ENCODE measurements at regions not wholly inside any gene's neighbourhood (a gene's known extent, or its start where the extent isn't known, plus 50 kb on each side); places are given as distances from the start of the nearest gene placed in this dataset.

DNA sequence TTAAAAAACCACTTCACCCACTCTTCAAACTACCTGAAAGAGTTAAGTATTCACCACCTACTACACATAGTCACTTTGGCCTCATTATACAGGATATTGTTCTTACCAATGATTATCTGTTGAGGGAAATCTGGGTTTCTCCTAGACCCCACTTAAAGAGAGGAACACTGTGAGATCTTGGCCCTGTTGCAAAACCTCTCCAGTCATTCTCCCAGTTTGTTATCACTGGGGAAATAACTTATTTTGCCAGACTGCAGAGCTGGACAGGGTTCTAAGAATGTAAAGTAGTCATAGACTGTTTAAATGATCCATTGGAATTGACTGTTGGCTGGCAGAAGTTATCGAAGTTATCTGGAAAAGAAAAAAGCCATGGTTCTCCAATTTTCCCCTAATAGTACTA, 143.8 kb downstream of the HGF start:
- Histone ChIP-seq H3K27ac (no peak overlapping the region), H3K4me3 (no peak overlapping the region), H3K4me1 (no peaks in the 10 kb centered on the region), H3K9me3 (no peaks in the 10 kb centered on the region), H3K36me3 (no peaks in the 10 kb centered on the region), H3K27me3 (no peaks in the 10 kb centered on the region)
- intact Hi-C loops (cut with DNase I), result no loop called here
- TF ChIP-seq, protein P1, sequence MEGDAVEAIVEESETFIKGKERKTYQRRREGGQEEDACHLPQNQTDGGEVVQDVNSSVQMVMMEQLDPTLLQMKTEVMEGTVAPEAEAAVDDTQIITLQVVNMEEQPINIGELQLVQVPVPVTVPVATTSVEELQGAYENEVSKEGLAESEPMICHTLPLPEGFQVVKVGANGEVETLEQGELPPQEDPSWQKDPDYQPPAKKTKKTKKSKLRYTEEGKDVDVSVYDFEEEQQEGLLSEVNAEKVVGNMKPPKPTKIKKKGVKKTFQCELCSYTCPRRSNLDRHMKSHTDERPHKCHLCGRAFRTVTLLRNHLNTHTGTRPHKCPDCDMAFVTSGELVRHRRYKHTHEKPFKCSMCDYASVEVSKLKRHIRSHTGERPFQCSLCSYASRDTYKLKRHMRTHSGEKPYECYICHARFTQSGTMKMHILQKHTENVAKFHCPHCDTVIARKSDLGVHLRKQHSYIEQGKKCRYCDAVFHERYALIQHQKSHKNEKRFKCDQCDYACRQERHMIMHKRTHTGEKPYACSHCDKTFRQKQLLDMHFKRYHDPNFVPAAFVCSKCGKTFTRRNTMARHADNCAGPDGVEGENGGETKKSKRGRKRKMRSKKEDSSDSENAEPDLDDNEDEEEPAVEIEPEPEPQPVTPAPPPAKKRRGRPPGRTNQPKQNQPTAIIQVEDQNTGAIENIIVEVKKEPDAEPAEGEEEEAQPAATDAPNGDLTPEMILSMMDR (IDR thresholded peaks at IDR 0.05), result no peak
- DNase-seq (no peak), ATAC-seq (no peak)

- H3K4me3 ChIP-seq, result no peak overlapping the region
- H3K9me3 ChIP-seq, result no peaks in the 10 kb centered on the region
- intact Hi-C loops (cut with DNase I), result no loop called here
- H3K4me1 ChIP-seq, result no peaks in the 10 kb centered on the region
- H3K27me3 ChIP-seq, result no peaks in the 10 kb centered on the region
- DNase-seq, result no peak
- no peak for ATAC-seq
- H3K36me3 ChIP-seq, result no peaks in the 10 kb centered on the region
- TF ChIP-seq, protein P1 (IDR thresholded peaks at IDR 0.05), result no peak
- H3K27ac ChIP-seq, result no peak overlapping the region
Observed at GRCh38 chr7:81624650-81625631, 144.9 kb downstream of the HGF start.

DNA sequence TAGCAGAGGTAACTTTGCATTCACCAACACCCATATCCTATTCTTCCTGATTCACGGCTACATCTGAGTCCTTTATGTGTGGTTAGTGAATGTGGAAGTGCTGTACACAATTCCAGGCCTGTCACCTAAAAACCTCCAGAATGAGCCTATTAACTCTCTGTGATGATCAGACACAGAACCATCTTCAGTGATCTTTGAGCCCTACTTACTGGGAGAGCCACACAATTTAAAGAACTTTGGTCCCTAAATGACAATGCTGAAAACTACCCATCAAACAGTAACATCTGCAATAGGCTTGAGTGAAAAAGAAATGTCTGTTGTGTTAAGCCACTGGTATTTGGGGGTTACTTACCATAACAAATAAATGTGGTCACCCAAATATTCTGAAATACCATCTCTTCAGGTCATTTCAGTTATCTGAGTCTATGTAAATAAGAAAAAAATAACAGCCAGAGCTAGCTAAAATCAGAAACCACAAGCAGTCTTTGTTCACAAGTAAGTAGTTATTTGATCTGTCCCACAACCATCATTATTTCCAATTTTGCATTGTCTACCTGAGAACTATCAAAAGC, 145.7 kb downstream of the HGF start:
- Histone ChIP-seq H3K9me3 (no peaks in the 10 kb centered on the region), H3K4me1 (no peaks in the 10 kb centered on the region), H3K27me3 (no peaks in the 10 kb centered on the region), H3K4me3 (no peak overlapping the region), H3K36me3 (no peaks in the 10 kb centered on the region), H3K27ac (no peak overlapping the region)
- ATAC-seq, result no peak
- no peak for DNase-seq
- TF ChIP-seq, protein P1 (IDR thresholded peaks at IDR 0.05), result no peak
- intact Hi-C loops (cut with DNase I), result no loop called here

- TF ChIP-seq, protein P1 (IDR thresholded peaks at IDR 0.05), result no peak
- DNase-seq (no peak), ATAC-seq (no peak)
- H3K36me3 ChIP-seq, result no peaks in the 10 kb centered on the region
- no peaks in the 10 kb centered on the region for H3K4me1 ChIP-seq
- no peak overlapping the region for H3K27ac ChIP-seq
- no peaks in the 10 kb centered on the region for H3K9me3 ChIP-seq
- intact Hi-C loops (cut with DNase I), result no loop called here
- H3K4me3 ChIP-seq, result no peak overlapping the region
- H3K27me3 ChIP-seq, result no peaks in the 10 kb centered on the region
Observed at GRCh38 chr7:81623251-81623855, 146.5 kb downstream of the HGF start.

GRCh38 chr7:81621893-81622292, 148.0 kb downstream of the HGF start:
- TF ChIP-seq, protein P1 (IDR thresholded peaks at IDR 0.05), result no peak
- no peaks in the 10 kb centered on the region for H3K36me3 ChIP-seq
- no peaks in the 10 kb centered on the region for H3K4me1 ChIP-seq
- no peak overlapping the region for H3K4me3 ChIP-seq
- no peaks in the 10 kb centered on the region for H3K9me3 ChIP-seq
- intact Hi-C loops (cut with DNase I), result no loop called here
- H3K27ac ChIP-seq, result no peak overlapping the region
- no peak for DNase-seq
- no peak for ATAC-seq
- H3K27me3 ChIP-seq, result no peaks in the 10 kb centered on the region

All from left lung (tissue), 4 donors.